ENCODE measurements at regions not wholly inside any gene's neighbourhood (a gene's known extent, or its start where the extent isn't known, plus 50 kb on each side); places are given as distances from the start of the nearest gene placed in this dataset.

DNA sequence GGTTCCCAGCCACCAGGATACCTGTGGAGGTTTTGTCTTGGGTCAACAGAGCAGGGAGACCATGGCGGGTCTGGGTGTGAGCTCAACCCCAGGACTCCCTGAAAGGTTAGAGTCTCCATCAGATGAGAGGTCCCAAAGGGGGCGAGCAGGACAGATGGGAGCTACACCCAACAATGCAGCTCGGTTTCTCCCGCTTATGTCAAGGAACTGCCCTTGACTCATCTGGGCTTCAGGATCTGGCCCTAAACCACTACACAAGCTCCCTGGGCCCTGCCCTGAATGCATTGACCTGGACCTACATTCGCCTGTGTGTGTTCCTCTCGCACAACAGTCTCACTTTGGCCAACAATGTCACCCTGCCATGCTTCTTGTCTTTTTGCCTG lies 57.6 kb upstream of the SYNDIG1 start:
- H3K36me3 Mint-ChIP-seq = no peaks in the 10 kb centered on the region
- no peaks in the 10 kb centered on the region for H3K27me3 ChIP-seq (ENCODE audit: control insufficient read depth in 2 of 2, insufficient read depth in 2 of 2, low read length in 2 of 2)
- intact Hi-C loops (cut with micrococcal nuclease) = no loop called here
- no peak overlapping the region for H3K4me2 ChIP-seq (replicated peaks; ENCODE audit: extremely low read depth, low read length, poor library complexity, severe bottlenecking)
- H3K27ac ChIP-seq (ENCODE audit: low read depth in 1 of 2, low read length in 2 of 2) = no peak overlapping the region
- H4K20me1 ChIP-seq (ENCODE audit: insufficient read depth, low read length) = no peaks in the 10 kb centered on the region
- no peaks in the 10 kb centered on the region for H3K4me1 ChIP-seq (ENCODE audit: control insufficient read depth in 1 of 2, insufficient read depth in 2 of 2, low read length in 2 of 2)
- TF ChIP-seq, protein P1, sequence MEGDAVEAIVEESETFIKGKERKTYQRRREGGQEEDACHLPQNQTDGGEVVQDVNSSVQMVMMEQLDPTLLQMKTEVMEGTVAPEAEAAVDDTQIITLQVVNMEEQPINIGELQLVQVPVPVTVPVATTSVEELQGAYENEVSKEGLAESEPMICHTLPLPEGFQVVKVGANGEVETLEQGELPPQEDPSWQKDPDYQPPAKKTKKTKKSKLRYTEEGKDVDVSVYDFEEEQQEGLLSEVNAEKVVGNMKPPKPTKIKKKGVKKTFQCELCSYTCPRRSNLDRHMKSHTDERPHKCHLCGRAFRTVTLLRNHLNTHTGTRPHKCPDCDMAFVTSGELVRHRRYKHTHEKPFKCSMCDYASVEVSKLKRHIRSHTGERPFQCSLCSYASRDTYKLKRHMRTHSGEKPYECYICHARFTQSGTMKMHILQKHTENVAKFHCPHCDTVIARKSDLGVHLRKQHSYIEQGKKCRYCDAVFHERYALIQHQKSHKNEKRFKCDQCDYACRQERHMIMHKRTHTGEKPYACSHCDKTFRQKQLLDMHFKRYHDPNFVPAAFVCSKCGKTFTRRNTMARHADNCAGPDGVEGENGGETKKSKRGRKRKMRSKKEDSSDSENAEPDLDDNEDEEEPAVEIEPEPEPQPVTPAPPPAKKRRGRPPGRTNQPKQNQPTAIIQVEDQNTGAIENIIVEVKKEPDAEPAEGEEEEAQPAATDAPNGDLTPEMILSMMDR (IDR thresholded peaks at IDR 0.05) = no peak
- H3K36me3 ChIP-seq (replicated peaks in 1 of 2; ENCODE audit: control insufficient read depth in 1 of 2, insufficient read depth in 2 of 2, low read length in 2 of 2) = no peaks in the 10 kb centered on the region
- peaks cover 1 to 6% (median 3%) of the 10 kb centered on the region in 3 donors for H3K27me3 Mint-ChIP-seq (ENCODE audit: low read depth in 3 of 3)
- H3K27ac Mint-ChIP-seq = peak overlapping the region in 1 of 7 donors; percentile 52
- H3K9me3 Mint-ChIP-seq = peaks cover 19 to 42% (median 24%) of the 10 kb centered on the region in 7 donors
- H3K4me3 ChIP-seq (replicated peaks in 1 of 3; ENCODE audit: low read depth in 2 of 3, low read length in 3 of 3) = no peak overlapping the region
- no peak overlapping the region for H3K9ac ChIP-seq (ENCODE audit: insufficient read depth, low read length, poor library complexity, severe bottlenecking)
- peaks cover 28 to 33% of the 10 kb centered on the region in 2 donors for H3K9me3 ChIP-seq (replicated peaks in 1 of 2; ENCODE audit: control insufficient read depth in 1 of 2, insufficient read depth in 1 of 2, low read length in 2 of 2)
- DNase-seq = no peak
- H2AFZ ChIP-seq (ENCODE audit: insufficient read depth, low read depth, low read length, poor library complexity, severe bottlenecking) = no peak overlapping the region
- H3K4me1 Mint-ChIP-seq = no peaks in the 10 kb centered on the region
- H3K4me3 Mint-ChIP-seq = no peak overlapping the region
- H3K79me2 ChIP-seq (ENCODE audit: insufficient read depth, low read length) = no peaks in the 10 kb centered on the region
- 94% methylated on average over 5 of the region's 6 CpGs for WGBS (ENCODE audit: insufficient coverage)

DNA sequence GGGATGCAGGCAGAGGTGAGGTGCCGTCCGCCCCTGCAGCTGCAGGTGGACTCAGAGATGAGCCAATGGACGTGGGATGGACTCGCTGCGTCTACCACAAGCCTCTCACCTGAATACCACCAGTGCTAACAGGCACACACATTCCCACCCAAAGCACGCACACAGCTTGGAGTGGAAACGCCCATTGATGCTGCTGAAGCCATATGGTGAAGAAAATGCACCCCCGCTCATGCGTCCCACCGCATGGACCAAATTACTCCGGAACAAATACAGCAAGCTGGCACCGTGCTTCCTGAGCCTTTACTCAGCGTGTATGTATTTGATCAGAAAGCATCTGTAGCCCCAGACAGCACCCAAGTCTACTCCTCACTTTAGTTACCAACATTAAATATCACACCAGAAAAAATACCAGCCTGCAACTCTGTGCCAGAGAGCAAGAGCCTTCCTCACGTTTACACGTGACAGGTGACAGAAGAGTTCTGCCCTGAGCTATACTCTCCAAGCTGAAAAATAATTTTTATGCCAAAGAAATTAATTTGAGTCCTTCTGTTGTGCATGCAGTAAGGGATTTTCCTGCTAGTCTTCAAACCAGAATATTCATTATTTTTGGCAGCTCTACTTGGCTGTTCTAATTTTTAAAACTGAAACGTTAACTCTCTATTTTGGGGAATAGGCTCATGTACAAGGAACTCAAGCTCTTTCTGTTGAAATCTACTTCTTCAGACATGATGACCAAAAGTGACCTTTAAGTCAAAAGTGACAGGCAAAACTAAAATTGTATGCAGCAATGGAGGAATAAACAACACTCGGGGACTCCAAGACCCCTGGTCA lies 58.2 kb upstream of the SYNDIG1 start:
- Histone ChIP-seq H3K79me2 (ENCODE audit: insufficient read depth, low read length) (no peaks in the 10 kb centered on the region), H3K27me3 (ENCODE audit: control insufficient read depth in 2 of 2, insufficient read depth in 2 of 2, low read length in 2 of 2) (no peaks in the 10 kb centered on the region), H4K20me1 (ENCODE audit: insufficient read depth, low read length) (no peaks in the 10 kb centered on the region), H3K4me3 (replicated peaks in 1 of 3; ENCODE audit: low read depth in 2 of 3, low read length in 3 of 3) (no peak overlapping the region), H3K4me1 (ENCODE audit: control insufficient read depth in 1 of 2, insufficient read depth in 2 of 2, low read length in 2 of 2) (no peaks in the 10 kb centered on the region), H2AFZ (ENCODE audit: insufficient read depth, low read depth, low read length, poor library complexity, severe bottlenecking) (no peak overlapping the region), H3K27ac (ENCODE audit: low read depth in 1 of 2, low read length in 2 of 2) (no peak overlapping the region), H3K4me2 (replicated peaks; ENCODE audit: extremely low read depth, low read length, poor library complexity, severe bottlenecking) (no peak overlapping the region), H3K36me3 (replicated peaks in 1 of 2; ENCODE audit: control insufficient read depth in 1 of 2, insufficient read depth in 2 of 2, low read length in 2 of 2) (no peaks in the 10 kb centered on the region), H3K9ac (ENCODE audit: insufficient read depth, low read length, poor library complexity, severe bottlenecking) (no peak overlapping the region), H3K9me3 (replicated peaks in 1 of 2; ENCODE audit: control insufficient read depth in 1 of 2, insufficient read depth in 1 of 2, low read length in 2 of 2) (peaks cover 22 to 28% of the 10 kb centered on the region in 2 donors)
- intact Hi-C loops (cut with micrococcal nuclease) = no loop called here
- Mint-ChIP-seq H3K9me3 (peaks cover 17 to 36% (median 20%) of the 10 kb centered on the region in 7 donors), H3K27me3 (ENCODE audit: low read depth in 3 of 3) (peaks cover 1 to 6% (median 3%) of the 10 kb centered on the region in 3 donors), H3K27ac (no peak overlapping the region), H3K36me3 (no peaks in the 10 kb centered on the region), H3K4me1 (peaks cover 2% of the 10 kb centered on the region), H3K4me3 (no peak overlapping the region)
- TF ChIP-seq, protein P1 (IDR thresholded peaks at IDR 0.05) = no peak
- DNase-seq = no peak
- 90% methylated on average over 16 of the region's 17 CpGs for WGBS (ENCODE audit: insufficient coverage)

Measured in CD14-positive monocyte (primary cell).